Bronchial epithelial cell (primary cell): ENCODE measurements at regions not wholly inside any gene's neighbourhood (a gene's known extent, or its start where the extent isn't known, plus 50 kb on each side); places are given as distances from the start of the nearest gene placed in this dataset.

ENCODE experiments used
- DNase-seq: peaks from one replicate; pipeline ENCODE4 v3.0.0-alpha.2; 2010; ENCODE audit warnings: low read depth
- FAIRE-seq: peaks from 2 replicates; lab custom pipeline; 2011; peaks lifted over from hg19 to GRCh38; lab: Jason Lieb, UNC
- H3K27me3 ChIP-seq: 2 replicates; pipeline ENCODE4 v1.5.1; 2011; ENCODE audit warnings: low read length; ENCODE audit not compliant: control insufficient read depth, insufficient read depth
- H3K36me3 ChIP-seq: 2 replicates; pipeline ENCODE4 v1.5.1; 2011; ENCODE audit warnings: low read length; ENCODE audit not compliant: control insufficient read depth, insufficient read depth
- H3K4me3 ChIP-seq: 2 replicates; pipeline ENCODE4 v1.5.1; 2011; ENCODE audit warnings: mild to moderate bottlenecking, low read depth, low read length, control low read depth
- TF ChIP-seq, protein P1 (sequence below): IDR thresholded peaks from 2 replicates; pipeline ENCODE4 v1.5.1; 2011; ENCODE audit warnings: mild to moderate bottlenecking, moderate library complexity, low read length, control low read depth, inconsistent platforms; ENCODE audit not compliant: insufficient read depth, severe bottlenecking

DNA sequence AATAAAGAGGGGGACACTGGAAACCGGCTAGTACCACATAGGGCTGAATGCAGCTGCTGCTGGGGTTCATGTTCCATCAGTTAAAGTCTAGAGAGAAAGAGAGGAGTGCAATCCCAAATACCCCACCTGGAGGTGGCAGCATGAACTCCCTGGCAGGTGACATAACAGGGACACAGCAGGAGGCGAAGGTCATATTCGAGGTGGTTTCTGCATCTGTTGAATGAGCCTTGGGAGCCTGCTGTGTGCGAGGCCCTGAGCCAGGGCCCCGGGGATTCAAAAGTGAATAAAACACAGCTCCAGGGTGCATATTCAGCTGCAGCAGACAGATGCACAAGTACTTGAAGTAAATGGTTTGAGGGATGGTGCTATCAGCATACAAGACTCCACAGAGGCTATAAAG lies 456.8 kb downstream of the SETD4 start:
- H3K36me3 ChIP-seq: no peaks in the 10 kb centered on the region
- no peak overlapping the region for H3K4me3 ChIP-seq
- no peak for DNase-seq
- no peaks in the 10 kb centered on the region for H3K27me3 ChIP-seq
- TF ChIP-seq, protein P1, sequence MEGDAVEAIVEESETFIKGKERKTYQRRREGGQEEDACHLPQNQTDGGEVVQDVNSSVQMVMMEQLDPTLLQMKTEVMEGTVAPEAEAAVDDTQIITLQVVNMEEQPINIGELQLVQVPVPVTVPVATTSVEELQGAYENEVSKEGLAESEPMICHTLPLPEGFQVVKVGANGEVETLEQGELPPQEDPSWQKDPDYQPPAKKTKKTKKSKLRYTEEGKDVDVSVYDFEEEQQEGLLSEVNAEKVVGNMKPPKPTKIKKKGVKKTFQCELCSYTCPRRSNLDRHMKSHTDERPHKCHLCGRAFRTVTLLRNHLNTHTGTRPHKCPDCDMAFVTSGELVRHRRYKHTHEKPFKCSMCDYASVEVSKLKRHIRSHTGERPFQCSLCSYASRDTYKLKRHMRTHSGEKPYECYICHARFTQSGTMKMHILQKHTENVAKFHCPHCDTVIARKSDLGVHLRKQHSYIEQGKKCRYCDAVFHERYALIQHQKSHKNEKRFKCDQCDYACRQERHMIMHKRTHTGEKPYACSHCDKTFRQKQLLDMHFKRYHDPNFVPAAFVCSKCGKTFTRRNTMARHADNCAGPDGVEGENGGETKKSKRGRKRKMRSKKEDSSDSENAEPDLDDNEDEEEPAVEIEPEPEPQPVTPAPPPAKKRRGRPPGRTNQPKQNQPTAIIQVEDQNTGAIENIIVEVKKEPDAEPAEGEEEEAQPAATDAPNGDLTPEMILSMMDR: peak; percentile 1
- FAIRE-seq: no peak

DNA sequence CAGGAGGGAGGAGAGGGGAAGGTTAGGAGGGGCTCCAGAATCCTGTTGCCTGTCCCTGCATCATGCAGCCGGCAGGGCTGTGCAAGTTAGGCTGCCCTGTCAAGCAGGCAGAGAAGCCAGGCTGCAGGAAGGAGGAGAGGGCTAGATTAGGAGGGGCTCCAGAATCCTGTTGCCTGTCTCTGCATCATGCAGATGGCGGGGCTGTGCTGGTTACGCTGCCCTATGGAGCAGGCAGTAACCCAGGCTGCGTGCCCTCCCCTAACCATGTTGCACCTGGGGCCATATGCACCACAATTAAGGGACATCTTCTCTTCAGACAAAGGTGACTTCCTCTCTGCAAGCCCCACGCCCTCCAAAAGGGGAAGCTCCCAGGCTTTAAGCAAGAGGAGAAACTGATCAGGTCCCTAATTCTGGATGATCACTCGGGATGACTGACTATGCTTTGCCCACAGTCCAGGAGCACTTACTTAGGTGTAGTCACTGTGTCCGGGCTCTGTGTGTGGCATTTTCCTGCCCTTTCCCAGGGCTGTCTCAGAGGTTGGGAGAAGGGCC lies 457.4 kb downstream of the SETD4 start:
- H3K4me3 ChIP-seq: no peak overlapping the region
- no peak for DNase-seq
- H3K36me3 ChIP-seq: no peaks in the 10 kb centered on the region
- peak; percentile 73 for FAIRE-seq
- H3K27me3 ChIP-seq: no peaks in the 10 kb centered on the region
- TF ChIP-seq, protein P1: no peak

DNA sequence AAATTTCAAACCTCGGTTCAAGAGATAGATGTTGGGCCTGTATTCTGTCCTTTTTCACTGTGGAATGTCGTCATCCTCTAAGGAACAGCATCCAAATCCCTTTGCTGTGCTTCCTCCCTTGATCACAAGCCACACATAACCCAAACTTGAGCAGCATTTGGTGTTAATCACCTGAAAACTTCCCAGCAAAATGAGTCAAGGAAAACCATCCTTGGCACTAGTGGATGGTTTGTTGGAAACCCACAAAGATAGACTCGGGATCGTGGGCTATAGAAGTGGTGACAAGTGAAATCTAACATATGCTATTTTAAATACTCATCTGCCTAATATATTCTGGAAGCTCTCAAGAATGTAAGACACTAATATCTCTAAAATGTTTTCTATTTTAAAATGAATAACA lies 459.1 kb downstream of the SETD4 start:
- FAIRE-seq: no peak
- TF ChIP-seq, protein P1: no peak
- DNase-seq: no peak
- Histone ChIP-seq H3K4me3 (no peak overlapping the region), H3K27me3 (no peaks in the 10 kb centered on the region), H3K36me3 (no peaks in the 10 kb centered on the region)

DNA sequence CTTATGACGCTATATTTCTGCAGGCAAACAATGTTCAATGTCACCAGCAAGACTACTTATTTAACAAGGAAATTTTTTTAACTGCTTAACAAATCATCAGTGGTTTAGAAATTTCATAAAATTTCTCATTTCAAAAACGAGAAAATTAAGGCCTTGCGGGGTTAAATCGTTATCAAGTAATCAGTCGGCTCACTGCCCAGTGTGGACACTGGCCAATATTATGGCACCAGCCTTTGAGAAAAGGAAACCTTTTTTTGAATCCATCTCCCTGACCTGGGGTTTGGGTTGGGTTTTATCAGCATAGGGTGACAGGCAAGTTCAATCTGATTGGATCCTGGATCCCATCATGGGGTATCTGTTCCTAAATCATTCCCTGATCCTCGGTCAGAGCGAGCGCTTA lies 461.2 kb downstream of the SETD4 start:
- no peak for FAIRE-seq

DNA sequence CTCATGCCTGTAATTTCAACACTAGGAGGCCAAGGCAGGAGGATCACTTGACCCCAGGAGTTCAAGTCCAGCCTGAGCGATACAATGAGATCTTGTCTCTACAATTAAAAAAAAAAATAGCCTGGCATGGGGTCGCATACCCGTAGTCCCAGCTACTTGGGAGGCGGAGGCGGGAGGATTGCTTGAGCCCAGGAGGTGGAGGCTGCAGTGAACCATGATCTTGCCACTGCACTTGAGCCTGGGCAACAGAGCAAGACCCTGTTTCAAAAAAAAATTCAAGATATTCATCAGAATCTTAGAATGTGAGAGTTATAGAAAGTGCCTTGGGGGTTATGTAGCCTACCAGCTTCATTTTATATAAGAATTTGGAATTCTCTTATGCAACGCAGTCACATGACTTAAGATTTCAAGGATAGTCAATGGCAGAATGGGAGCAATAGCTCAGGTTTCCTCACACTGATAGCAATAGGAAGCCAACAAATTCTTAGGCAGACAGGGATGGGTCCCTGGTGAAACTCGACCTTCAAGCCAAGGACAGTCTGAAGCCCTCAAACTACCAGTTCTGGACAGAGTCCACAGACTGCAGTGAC lies 462.5 kb downstream of the SETD4 start:
- no peak for FAIRE-seq
- Histone ChIP-seq H3K36me3 (no peaks in the 10 kb centered on the region), H3K27me3 (no peaks in the 10 kb centered on the region), H3K4me3 (no peak overlapping the region)
- TF ChIP-seq, protein P1: no peak
- DNase-seq: no peak

More for the DNA sequence above, 461.2 kb downstream of the SETD4 start:
- Histone ChIP-seq H3K4me3 (no peak overlapping the region), H3K27me3 (no peaks in the 10 kb centered on the region), H3K36me3 (no peaks in the 10 kb centered on the region)
- TF ChIP-seq, protein P1: no peak
- DNase-seq: no peak

DNA sequence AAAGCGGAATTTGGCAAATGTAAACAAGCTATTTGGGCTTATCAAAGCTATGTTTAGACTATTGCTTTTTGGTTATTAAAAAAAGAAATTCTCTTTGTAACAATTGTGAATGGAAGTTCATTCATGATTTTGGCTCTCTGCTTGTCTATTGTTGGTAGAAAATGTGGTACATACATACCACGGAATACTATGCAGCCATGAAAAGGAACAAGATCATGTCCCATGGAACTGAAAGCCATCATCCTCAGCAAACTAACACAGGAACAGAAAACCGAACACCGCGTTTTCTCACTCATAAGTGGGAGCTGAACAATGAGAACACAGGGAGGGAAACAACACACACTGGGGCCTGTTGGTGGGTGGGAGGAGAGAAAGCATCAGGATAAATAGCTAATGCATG lies 465.4 kb downstream of the SETD4 start:
- H3K36me3 ChIP-seq: no peaks in the 10 kb centered on the region
- TF ChIP-seq, protein P1: no peak
- no peaks in the 10 kb centered on the region for H3K27me3 ChIP-seq
- FAIRE-seq (no peak), DNase-seq (no peak)
- H3K4me3 ChIP-seq: no peak overlapping the region
